ENCODE measurements at regions not wholly inside any gene's neighbourhood (a gene's known extent, or its start where the extent isn't known, plus 50 kb on each side); places are given as distances from the start of the nearest gene placed in this dataset.

DNA sequence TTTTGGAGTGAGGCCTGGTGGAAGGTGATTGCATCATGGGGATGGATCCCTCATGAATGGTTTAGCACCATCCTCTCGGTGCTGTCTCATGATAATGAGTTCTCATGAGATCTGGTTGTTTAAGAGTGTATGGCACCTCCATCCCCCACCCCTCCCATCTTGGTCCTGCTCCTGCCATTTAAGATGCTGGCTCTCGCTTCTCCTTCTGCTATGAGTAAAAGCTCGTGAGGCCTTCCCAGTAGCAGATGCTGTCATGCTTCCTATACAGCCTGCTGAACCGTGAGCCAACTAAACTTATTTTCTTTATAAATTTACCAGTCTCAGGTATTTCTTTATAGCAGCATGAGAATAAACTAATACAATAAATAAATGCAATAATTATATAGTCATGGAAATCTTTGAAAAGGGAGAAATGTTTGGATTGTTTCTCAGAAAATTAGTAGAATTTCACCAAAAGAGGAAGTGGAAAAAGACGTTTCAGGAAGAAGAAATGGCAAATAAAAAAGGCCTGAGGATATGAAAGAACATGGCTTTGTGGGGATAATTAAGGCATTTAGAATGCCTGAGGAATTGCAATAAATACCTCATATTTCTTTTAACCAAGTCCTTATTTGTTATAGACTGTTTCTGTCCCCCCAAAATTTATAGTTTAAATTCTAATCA lies 451.2 kb upstream of the ADGRL4 start:
- no peak for TF ChIP-seq CTCF (IDR thresholded peaks at IDR 0.05)
- TF ChIP-seq POLR2AphosphoS5 (IDR thresholded peaks at IDR 0.05), result no peak
- TF ChIP-seq POLR2A (IDR thresholded peaks at IDR 0.05), result no peak
- no peak for TF ChIP-seq EP300 (IDR thresholded peaks at IDR 0.05)

Measured in sigmoid colon (tissue), 4 donors.